ENCODE measurements at regions not wholly inside any gene's neighbourhood (a gene's known extent, or its start where the extent isn't known, plus 50 kb on each side); places are given as distances from the start of the nearest gene placed in this dataset.

- Histone ChIP-seq H3K36me3 (no peaks in the 10 kb centered on the region), H3K9me3 (no peaks in the 10 kb centered on the region), H3K4me3 (no peak overlapping the region), H3K27me3 (no peaks in the 10 kb centered on the region), H3K4me1 (no peaks in the 10 kb centered on the region), H3K27ac (no peak overlapping the region)
- ATAC-seq: no peak
- TF ChIP-seq POLR2A (IDR thresholded peaks at IDR 0.05): no peak
- TF ChIP-seq, protein P1, sequence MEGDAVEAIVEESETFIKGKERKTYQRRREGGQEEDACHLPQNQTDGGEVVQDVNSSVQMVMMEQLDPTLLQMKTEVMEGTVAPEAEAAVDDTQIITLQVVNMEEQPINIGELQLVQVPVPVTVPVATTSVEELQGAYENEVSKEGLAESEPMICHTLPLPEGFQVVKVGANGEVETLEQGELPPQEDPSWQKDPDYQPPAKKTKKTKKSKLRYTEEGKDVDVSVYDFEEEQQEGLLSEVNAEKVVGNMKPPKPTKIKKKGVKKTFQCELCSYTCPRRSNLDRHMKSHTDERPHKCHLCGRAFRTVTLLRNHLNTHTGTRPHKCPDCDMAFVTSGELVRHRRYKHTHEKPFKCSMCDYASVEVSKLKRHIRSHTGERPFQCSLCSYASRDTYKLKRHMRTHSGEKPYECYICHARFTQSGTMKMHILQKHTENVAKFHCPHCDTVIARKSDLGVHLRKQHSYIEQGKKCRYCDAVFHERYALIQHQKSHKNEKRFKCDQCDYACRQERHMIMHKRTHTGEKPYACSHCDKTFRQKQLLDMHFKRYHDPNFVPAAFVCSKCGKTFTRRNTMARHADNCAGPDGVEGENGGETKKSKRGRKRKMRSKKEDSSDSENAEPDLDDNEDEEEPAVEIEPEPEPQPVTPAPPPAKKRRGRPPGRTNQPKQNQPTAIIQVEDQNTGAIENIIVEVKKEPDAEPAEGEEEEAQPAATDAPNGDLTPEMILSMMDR (IDR thresholded peaks at IDR 0.05): no peak
- no peak for DNase-seq
- WGBS (ENCODE audit: insufficient coverage, low coverage, low lambda C conversion rate, missing lambda C conversion rate): 49% methylated on average over 7 of the region's 9 CpGs
- intact Hi-C loops (cut with DNase I): no loop called here
Measured at GRCh38 chr2:2501454-2502200, 170.6 kb upstream of the MYT1L start.

DNA sequence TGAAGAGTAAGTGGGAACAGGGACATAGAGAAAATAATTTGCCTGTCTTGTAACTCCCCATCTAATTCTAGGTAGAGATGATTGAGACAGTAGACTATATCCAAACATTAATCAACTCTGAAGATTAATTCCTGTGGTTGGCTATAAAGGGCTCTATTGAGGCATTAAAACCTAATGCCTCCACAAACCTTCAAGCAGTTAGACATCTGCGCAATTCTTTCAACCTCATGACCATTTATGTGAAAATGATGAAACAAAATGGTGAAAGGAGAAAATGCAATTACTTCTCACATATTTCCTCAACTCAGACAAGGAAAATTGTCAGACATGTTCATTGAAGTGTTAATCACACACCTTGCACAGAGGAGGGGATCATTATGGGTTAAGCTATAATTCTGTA is 164.5 kb upstream of the MYT1L start:
- Histone ChIP-seq H3K36me3 (no peaks in the 10 kb centered on the region), H3K4me3 (no peak overlapping the region), H3K27ac (no peak overlapping the region), H3K4me1 (no peaks in the 10 kb centered on the region), H3K27me3 (no peaks in the 10 kb centered on the region), H3K9me3 (no peaks in the 10 kb centered on the region)
- TF ChIP-seq, protein P1 (IDR thresholded peaks at IDR 0.05): no peak
- no peak for TF ChIP-seq POLR2A (IDR thresholded peaks at IDR 0.05)
- intact Hi-C loops (cut with DNase I): no loop called here
- no peak for DNase-seq
- ATAC-seq: no peak
- WGBS (ENCODE audit: insufficient coverage, low coverage, low lambda C conversion rate, missing lambda C conversion rate): 60% methylated on average over 1 of the region's 1 CpG

GRCh38 chr2:2493496-2493895 is 162.4 kb upstream of the MYT1L start:
- no peak for TF ChIP-seq POLR2A (IDR thresholded peaks at IDR 0.05)
- TF ChIP-seq, protein P1 (IDR thresholded peaks at IDR 0.05): no peak

DNA sequence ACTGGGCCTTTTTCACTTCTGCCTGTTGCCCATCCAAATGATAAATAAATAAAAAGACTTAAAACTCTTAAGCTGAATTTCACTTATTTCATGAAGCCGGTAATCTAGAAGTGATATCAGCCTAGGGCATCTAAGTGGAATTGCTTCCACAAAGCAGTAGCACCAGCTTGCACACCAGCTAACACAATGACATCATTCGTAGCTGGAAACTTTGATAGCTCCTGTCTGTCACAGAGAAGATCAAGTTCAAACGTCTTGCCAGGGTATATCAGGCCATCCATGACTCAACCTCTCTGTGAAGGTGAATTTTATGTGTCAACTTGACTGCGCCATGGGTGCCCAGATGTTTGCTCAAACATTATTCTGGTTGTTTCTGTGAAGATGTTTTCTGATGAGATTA is 161.7 kb upstream of the MYT1L start:
- H3K4me3 ChIP-seq: no peak overlapping the region
- TF ChIP-seq POLR2A (IDR thresholded peaks at IDR 0.05): no peak
- TF ChIP-seq, protein P1 (IDR thresholded peaks at IDR 0.05): no peak
- no peaks in the 10 kb centered on the region for H3K9me3 ChIP-seq
- 50% methylated on average over 4 of the region's 4 CpGs for WGBS (ENCODE audit: insufficient coverage, low coverage, low lambda C conversion rate, missing lambda C conversion rate)
- no peaks in the 10 kb centered on the region for H3K4me1 ChIP-seq
- no peak overlapping the region for H3K27ac ChIP-seq
- DNase-seq (no peak), ATAC-seq (no peak)
- intact Hi-C loops (cut with DNase I): no loop called here
- no peaks in the 10 kb centered on the region for H3K27me3 ChIP-seq
- H3K36me3 ChIP-seq: no peaks in the 10 kb centered on the region

More at GRCh38 chr2:2493496-2493895, 162.4 kb upstream of the MYT1L start:
- intact Hi-C loops (cut with DNase I): no loop called here
- DNase-seq (no peak), ATAC-seq (no peak)
- H3K4me1 ChIP-seq: no peaks in the 10 kb centered on the region
- H3K27me3 ChIP-seq: no peaks in the 10 kb centered on the region
- no peaks in the 10 kb centered on the region for H3K36me3 ChIP-seq
- H3K27ac ChIP-seq: no peak overlapping the region
- H3K9me3 ChIP-seq: no peaks in the 10 kb centered on the region
- H3K4me3 ChIP-seq: no peak overlapping the region
- WGBS (ENCODE audit: insufficient coverage, low coverage, low lambda C conversion rate, missing lambda C conversion rate): 40% methylated on average over 5 of the region's 5 CpGs

All from right lobe of liver (tissue), 6 donors.